Globus pallidus (tissue), 1 donor: ENCODE measurements at regions not wholly inside any gene's neighbourhood (a gene's known extent, or its start where the extent isn't known, plus 50 kb on each side); places are given as distances from the start of the nearest gene placed in this dataset.

Source experiments
- DNase-seq: peaks from one replicate; pipeline ENCODE4 v3.0.0-alpha.2; 2015; ENCODE audit warnings: low spot score

DNA sequence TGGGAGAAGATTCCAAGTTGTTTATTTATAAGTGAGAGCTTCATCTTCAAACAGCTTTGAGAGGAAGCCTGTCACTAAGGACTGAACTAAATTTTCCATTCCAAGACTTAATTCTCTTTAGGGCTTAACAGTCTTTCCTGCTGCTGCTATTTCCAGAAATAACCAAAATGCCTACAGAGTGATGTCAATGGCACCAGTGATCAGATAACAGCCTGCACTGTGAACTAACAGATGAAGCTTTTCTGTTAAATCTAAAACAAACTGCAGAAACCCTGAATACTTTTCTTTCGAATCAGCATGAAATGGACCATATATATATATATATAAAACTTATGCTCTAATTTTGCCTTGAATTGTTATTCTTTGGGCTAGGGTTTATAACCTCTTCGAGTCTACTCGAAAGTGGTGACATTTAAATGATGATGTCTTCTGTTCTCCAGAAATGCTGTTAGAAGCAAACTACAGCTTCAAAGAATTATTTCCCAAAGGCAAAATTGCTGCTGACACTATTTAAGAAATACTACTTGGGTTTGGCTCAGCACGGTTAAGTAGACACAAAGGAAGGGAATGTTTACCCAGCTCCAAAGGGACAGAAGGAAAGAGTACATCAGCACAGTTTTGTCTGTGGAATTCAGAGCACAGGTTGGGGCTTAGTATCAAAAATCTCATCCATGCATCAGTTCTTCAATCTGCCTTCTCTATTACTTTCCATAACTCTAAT, 238.5 kb upstream of the LRRN1 start:
- no peak for DNase-seq

DNA sequence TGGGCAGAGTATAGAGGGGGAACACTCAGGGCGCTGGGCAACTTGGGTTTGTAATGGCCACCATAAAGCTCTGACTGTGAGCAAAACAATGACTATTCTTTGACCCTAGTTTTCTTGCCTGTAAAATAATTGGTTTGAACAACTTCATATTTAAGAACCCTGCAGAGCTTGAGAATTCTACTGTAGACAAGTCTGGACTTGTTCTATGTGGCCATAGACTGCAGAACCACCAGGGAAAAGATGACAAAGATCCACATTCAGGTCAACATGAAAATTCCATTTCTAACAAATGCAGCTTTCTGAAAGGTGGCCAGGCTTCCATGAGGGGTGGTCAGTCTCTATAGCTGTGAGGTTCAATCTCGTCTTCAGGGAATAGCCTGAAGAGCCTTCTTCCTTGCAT, 239.4 kb upstream of the LRRN1 start:
- DNase-seq: no peak

DNA sequence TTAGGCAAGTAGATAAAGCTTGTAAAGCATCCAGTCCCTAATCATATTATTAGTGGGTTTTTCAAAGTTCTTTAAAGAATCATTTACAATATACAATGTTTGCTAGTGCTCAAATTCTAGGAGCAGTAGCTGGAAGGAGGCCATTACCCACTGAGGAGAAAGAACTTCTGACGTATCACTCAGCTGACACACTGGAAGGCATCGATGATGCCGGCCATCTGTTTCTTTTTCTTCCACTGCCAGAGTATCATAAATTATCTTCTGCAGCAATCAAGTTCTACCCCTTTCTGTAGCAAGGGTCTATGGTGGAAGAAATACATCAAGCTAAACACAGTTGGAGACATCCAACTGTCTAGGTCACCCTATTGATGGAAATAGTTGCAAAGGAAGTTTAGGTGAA, 243.2 kb upstream of the LRRN1 start:
- no peak for DNase-seq

DNA sequence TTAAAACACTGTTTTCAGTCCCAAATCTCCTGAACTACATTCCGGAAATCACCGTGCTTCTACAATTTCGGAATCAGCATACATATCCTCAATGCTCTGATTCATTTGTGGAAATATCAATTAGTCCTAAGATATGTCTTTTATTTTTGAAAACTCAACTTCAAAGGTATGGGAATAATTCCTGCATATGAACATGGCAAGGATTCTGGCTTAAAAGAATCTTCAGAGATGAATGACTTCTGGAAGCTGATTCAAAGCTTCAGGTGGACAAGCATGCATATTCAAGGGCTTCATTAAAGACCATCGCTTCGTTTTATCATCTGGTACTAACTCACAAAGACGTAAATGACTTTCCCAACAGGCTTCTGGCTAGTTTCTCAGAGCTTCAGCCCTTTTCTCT, 246.0 kb upstream of the LRRN1 start:
- no peak for DNase-seq

DNA sequence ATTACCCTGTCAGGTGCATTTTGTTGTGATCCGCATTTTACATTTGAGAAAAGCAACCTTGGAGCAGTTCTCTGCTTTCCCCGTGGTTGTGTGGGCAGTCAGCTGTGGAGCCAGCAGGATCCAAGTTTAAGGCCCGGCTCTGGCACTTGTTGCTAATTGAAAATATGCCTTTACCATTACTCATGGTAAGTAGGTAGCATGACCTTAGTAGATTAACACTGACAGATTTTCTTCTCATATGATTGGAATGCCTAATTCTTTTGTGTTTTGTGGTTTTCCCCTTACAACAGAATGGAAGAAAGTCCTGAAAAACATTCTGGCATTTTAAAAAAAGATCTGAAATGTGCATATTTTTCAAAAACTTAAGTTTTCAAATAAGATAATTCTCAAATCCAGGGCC, 246.5 kb upstream of the LRRN1 start:
- no peak for DNase-seq

DNA sequence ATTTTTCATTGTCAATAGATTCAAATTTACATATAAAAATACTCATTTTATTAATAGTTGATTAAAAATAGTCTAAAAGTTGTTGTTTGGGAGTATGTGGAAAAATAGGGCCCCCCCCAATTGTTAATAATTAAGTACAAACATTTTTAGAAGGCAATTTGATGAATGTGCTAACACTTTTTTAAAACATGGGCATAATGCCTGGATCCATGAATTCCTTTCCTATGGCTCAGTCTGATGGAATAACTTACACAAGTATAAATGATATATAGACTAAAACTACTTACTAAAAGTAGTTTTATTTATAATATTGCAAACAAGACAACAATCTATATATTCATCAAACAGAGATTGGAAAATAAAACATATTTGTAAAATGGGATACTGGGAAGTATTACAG, 247.2 kb upstream of the LRRN1 start:
- DNase-seq: no peak

DNA sequence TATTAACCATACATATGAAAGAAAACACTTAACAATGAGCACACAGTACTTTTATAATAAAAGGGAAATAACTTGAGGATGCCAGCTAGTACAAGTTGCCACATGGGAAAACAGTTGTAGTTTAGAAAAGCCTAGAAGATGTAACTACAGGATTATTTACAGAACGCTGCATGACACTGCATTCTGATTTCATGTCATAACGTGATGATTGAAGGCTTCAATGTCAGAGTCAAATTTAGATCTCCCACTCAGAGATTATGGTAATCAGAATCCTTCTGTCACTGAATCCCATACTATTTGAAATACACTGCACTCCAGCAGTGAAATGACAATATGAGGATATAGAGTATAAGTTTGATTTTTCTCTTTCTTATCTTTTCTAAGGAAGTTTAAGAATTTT, 253.9 kb upstream of the LRRN1 start:
- DNase-seq: no peak

DNA sequence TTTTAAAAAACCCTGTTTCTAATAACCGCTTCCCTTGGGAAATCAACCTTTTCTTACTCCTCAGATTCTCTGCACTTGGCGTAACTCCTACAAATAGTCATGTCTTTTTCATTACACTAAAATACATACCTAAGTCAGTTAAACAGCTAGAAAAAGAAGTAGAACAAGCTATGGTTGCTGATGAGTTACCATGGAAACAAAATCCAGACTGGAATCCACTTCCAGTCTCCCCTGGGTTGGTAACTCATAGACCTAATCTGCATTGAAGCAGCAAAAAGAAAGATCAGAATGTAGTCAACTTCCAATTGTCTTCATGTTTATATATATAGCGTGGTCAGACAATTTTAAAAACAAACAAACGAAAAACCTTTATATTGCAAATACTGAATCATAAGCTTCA, 260.8 kb upstream of the LRRN1 start:
- DNase-seq: no peak

DNA sequence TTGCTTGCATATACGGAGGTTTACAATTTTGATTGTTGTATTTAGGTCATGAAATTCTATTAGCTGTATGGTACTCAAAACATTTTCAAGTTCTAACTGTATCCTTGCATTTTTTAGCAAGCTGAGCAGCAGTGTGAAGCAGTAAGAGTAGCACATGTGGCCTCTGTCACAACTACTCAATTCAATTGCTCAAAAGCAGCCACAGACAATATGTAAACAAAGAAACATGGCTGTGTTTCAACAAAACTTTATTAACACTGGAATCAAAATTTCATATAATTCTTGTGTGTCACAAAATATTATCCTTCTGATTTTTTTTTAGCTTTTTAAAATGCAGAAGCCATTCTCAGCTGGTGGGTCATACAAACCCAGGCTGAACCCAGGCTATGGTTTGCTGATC, 266.7 kb upstream of the LRRN1 start:
- no peak for DNase-seq

DNA sequence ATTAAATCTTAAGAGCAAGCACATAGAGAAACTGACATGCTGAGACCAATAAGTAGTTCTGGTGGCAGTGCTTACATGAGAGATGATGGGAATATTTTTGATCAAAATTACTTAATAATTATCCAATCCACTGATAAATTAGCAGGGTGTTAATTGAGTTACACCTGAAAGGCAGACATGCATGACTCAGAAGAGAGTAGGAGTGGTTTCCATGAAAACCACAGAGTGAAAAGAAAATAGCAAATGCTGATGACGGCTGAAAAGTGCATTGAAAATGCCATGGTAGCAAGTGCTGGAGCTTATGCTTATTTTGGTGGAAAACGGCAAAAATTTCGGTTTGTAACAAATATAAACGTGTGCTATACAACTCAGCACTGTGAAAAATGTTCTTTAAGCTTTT, 267.8 kb upstream of the LRRN1 start:
- no peak for DNase-seq

DNA sequence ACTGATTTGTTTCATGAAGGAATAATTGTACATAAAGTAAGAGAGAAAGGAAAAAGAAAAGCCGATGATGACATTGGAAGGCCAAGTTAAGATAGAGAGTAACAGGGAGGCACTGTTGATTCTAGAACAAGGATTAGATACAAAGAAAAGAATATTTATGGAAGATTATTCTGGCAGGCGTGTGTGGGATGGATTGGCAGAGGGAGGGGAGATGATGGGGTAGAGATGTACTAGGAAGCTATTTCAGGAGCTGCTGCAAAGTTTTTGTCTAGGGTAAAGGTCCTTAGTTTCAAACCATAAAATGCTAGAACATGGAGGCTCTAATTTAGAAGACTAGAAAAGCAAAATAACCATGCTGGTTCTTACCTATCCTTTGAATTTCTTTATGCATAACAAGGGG, 280.0 kb upstream of the LRRN1 start:
- no peak for DNase-seq

DNA sequence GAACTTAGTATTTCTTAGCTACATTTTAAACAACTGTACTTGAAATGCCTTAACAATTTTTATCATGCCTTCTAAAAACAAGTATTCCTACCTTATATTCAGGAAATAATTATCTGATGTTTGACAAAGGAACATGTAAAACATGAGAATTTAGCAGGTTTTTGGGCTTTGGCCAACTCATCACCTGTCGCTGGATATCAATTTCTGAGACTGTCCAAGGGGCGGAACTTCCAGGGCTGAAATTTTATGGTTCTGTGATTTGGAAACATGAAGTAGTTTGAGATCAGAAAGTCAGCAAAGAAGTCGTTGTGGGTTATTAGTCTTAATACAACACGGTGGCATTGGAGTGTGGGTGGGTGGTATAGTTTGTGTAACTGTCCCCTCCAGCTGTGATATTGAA, 282.2 kb upstream of the LRRN1 start:
- DNase-seq: no peak

DNA sequence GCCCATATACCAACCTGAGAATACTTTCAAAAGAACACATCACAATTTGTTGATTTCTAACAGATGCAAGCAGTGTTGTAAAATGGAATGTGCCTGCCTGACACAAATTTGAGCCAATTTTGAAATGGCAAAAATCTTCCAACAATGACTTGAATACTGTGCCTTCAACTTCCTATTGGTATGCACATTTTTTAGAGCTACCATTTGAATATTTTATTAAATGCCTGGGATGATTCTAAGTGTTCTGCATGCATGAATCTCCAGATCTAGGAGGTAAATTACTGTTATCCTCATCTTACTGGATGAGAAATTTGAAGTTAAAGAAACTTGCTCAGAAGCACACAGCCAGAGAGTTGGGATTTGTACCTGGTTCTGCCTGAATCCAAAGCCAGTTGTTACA, 282.8 kb upstream of the LRRN1 start:
- DNase-seq: no peak

DNA sequence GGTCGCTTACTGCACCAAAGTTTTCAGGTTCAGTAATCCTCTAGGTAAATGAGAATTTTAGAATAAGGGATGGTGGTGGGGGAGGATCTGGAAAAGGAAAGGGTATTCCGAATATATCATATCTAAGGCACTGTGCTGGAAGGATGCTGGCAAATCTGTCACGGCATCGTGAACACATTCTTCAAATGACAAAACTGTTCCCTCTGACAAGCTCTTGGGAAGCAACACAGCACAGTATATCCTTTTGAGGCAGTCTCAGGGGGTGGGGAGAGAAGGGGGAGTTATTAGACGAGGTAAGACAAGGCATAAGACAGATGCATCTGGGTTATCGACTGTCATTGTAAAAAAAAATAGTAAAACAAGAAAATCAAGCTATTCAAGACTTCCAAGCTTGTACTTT, 289.6 kb upstream of the LRRN1 start:
- DNase-seq: no peak

DNA sequence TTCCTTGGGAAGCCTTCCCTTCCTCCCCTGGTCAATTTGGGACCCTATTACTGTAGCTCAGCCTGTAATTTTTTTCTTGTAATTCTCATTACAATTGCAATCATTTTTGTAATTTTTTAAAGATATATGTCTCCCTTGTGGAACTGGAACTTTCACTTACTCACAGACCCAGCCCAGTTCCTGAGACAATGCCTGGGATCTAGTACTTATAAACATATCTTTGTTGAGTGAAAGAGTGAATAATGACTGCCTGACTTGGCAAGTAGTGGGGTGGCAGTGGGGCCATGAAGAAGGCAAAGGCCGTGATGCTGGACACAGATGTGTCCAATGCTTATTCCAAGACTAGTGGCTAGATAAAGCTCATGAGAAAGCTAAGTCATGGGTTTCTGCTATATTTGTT, 294.5 kb upstream of the LRRN1 start:
- no peak for DNase-seq

DNA sequence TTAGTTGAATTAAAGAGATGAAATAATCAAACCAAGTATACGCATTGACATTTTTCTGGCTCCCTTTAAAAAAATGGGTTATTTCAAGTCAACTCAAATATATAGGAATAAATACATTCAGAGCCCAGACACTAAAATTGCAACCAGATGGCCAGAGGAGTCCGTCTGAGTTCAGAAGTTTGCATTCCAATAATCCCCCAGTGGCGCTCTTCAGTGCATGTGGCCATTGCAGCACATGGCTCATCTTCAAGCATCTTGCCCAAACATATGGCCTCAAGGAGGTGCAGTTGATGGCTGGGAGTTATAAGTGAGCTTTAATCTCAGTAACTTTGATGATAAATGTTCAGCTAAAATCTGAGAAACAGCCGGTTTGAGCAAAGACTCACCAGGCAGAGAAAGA, 295.8 kb upstream of the LRRN1 start:
- no peak for DNase-seq

DNA sequence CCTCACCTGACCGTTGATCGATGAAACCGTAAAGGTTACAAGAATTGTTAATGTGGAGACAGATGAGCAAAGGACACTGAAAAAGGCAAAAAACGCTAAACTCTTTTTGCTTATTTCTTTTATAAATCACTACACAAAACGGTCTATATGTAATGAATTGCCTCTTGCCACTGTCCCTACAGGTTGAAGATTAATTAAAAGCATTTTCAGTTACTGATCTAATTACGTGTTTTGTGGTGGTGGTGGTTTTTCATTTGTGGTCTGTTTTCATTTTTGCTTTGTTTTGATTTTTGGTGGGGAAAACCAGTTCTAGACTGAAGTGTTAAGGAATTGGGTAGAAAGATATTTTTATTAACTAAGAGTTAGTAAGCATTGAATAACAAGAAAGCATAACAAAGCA, 299.2 kb upstream of the LRRN1 start:
- DNase-seq: no peak

DNA sequence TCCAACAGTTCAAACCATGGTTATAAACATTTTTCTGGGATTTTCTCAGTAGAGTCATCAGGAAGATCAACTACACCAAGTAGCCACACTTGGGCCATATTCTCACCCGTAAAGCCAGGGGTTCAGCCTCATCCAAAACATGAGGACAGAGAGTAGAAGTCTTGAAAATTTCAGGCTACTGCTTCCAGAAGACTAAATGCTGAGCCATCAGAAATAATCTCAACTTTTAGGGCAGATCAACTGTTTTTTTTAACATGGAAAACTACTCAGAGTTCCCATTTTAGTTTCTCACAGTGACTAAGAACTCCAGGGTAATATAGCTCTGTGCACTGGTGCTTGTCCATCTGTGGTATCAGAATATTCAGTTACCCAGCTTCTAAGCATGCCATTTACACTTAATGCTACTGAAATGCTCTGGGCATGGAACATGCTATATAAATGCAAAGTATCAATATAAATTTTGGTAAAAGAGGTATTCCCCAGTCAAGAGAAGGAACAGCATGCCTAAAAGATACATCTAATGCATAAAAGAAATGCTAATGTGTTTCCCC, 300.1 kb upstream of the LRRN1 start:
- DNase-seq: no peak

DNA sequence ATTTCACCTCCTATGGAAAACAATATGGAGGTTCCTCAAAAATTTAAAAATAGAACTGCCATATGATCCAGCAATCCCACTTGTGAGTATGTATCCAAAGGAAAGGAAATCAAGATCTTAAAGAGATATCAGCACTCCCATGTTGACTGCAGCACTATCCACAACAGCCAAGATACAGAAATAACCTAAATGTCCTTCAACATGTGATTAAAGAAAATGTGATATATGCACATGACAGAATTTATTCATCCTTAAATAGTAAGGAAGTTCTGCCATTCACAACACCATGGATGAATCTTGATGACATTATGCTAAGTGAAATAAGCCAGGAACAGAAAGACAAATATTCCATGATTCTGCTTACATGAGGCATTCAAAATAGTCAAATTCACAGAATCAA, 303.6 kb upstream of the LRRN1 start:
- no peak for DNase-seq

DNA sequence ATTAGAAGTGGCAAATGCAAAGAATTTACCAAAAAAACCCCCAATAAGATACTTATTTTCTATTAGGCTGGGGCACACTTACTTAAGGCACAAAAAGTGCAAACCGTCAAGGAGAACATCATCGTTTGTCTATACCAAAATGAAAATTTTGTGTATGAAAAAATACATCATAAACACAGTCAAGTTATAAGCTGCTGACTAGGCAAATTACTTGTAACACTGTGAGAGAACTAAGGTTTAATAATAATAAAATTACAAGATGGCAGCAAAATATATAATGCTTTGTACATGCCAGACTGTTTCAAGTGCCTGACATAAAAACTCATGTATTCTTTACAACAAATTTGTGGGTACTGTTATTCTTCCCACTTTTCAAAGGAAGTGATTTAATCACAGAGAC, 297.2 kb upstream of the CRBN start:
- DNase-seq: no peak

DNA sequence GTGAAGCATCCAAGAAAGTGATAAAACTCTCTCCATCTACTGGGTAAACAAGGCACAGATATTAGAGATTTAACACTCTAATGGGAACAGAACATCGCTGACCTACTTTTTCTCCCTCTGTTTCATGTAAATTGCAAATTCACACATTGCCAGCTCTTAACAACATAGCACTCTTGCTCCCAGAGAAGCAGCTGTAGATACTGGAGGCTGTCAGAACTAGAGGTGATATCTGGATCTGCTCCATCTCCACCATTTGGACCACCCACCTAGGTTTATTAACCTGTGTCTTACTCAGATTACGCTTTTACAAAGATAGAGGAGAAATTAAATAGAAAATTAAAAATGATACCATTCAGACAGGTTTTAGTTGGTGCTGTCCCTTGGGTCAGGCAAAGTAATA, 289.1 kb upstream of the CRBN start:
- DNase-seq: no peak

DNA sequence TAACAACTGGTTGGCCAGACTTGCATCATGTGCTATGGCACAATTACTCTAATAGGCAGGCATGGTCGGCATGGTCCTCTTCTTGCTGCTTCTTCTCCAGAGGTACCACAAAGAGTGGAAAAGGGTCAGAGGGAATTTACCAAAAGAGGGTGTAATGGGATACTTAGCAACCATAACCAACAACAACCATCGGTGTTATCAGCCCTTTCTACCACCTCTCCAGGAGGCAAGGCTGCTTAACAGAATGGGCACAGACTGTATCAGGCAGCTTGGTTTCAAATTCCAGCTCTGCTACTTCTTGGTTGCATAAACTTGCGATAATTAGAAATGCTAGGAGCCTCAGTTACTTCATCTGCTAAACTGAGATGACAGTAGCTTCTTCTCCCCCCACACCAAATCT, 284.6 kb upstream of the CRBN start:
- no peak for DNase-seq

DNA sequence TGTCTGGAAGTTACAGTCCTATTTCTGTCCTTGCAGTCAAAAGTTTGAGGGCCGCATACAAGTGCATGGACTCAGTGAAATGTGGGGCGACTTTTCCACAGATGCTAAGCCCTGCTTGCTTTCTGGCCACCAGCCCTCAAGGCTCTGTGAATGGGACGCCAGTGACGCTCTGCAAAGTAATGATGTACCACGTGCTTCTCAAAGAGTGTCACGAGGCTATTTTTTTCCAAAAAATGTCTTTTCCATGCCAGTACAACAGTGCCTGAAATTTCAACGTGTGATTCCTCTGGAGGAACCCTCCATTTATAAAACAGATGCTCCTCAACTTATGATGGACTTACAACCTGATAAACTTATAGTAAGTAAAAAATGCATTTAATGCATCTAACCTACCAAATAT, 281.8 kb upstream of the CRBN start:
- DNase-seq: no peak

DNA sequence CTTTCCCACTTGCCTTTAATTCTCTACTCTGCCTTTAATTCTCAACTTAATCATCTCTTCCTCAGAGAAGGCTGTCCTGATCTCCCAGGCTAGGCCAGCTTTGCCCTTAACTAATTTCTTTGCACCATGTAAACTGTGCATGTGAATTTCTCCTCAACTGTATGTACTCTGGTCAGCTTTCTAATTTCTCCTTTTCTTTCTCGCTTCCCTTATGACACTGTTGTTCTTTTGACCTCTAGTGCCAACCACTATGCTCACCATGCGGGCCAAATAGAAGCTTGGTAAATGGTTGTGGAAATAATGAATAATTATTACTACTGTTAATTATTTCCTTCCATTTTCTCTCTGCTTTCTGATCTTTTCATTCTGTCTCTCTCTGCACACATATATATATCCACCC, 269.0 kb upstream of the CRBN start:
- DNase-seq: no peak

DNA sequence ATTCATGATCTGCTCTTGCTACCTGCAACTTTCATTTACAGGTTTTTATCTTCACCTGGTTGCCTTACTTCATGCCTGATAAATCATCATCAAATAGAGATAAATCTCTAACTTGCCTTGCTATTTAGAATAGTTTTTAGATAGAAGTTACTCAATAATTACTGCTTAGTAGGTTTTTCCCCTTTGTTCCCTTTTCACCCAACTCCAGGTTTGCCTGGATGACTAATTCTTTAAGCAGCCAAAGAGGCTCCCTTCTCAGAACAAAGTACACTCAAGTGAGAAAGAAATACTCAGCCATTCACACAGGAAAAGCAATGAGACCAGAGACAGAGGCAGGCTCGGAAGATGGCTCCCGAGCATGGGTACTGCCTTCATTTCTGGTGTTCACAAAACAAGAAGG, 268.1 kb upstream of the CRBN start:
- DNase-seq: no peak
